Omental fat pad (tissue), 3 donors: ENCODE measurements at regions not wholly inside any gene's neighbourhood (a gene's known extent, or its start where the extent isn't known, plus 50 kb on each side); places are given as distances from the start of the nearest gene placed in this dataset.
"Not testable (repeated sequence)": the region's sequence is repeated elsewhere in the genome, so short reads cannot be mapped to it uniquely, and the experiment has no call there.

Experiments used
- ATAC-seq: fragments of 150-250 bp; one replicate; pipeline ENCODE4 v1.9.1; 2016; ENCODE audit warnings: mild to moderate bottlenecking, moderate library complexity; ENCODE audit not compliant: low FRiP score
- DNase-seq: peaks from one replicate; pipeline ENCODE4 v3.0.0-alpha.2; 2019; ENCODE audit warnings: low spot score
- CTCF ChIP-seq, 3 donors: fragments of 450-650 bp; IDR thresholded peaks; one replicate each; pipeline ENCODE4 v1.5.1; 2016 to 2017; ENCODE audit warnings: antibody characterized with exemption in 3 of 3, mild to moderate bottlenecking in 3 of 3, moderate library complexity in 2 of 3

DNA sequence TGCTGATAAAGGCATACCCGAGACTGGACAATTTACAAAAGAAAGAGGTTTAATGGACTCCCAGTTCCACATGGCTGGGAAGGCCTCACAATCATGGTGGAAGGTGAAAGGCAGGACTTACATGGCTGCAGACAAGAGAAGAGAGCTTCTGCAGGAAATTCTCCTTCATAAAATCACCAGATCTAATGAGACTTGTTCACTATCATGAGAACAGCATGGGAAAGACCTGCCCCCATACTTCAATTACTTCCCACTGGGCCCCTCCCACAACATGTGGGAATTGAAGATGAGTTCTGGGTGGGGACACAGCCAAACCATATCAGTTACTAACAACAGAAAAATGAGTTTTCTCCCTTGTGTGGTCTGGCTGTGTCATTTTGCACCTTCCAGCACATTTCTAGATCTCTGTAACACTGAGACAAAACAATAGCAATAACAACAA is 741.4 kb downstream of the KCNT2 start:
- no peak for DNase-seq
- TF ChIP-seq CTCF (IDR thresholded peaks at IDR 0.05): no peak
- ATAC-seq: no peak

GRCh38 chr1:195866091-195866780 is 742.0 kb downstream of the KCNT2 start:
- TF ChIP-seq CTCF (IDR thresholded peaks at IDR 0.05): no peak
- no peak for ATAC-seq
- DNase-seq: no peak

DNA sequence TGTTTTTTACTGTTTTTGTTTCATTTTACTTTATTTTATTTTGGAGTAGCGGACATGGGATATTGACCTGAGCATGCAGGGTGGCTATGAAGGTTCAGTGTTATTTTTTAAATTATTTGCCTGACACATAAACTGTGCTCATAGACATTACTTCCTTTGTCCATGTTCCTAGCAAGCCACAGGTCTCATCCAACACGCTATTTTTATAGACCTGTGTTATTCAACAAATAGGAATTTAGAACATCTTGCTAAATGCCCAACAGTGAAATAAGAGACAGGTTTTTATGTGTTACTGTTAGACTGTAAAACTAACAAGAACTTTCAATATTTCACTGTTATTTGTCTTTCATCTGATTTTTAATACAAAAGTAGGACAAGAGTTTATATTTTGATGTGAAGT is 756.4 kb downstream of the KCNT2 start:
- DNase-seq: no peak
- no peak for TF ChIP-seq CTCF (IDR thresholded peaks at IDR 0.05)
- no peak for ATAC-seq

DNA sequence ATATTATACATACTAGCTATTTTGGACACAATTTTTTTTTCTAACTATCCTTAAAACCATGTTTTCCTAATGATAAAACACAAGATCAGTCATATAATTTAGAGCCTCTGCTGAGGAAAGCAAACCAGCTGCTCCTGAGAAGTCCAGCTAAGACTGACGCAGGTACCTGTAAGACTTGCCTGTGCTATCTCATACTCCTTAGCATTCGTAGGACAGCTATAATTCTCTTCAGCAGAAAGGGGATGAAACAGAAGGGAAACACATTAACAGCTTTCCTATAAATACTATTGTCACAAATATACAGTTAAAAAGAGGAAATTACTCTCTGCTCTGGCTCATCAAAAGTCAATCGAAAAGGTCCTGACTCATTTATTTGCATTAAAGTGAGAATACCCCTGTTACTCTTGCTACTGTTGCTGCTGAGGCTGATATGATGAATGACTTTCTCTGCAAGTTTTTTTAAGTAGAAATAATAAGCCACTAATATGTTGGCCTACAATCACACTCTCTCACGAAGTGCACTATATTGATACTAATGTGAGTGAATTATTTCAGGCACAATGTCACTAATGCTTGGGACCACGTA is 757.1 kb downstream of the KCNT2 start:
- no peak for ATAC-seq
- TF ChIP-seq CTCF (IDR thresholded peaks at IDR 0.05): no peak
- no peak for DNase-seq

DNA sequence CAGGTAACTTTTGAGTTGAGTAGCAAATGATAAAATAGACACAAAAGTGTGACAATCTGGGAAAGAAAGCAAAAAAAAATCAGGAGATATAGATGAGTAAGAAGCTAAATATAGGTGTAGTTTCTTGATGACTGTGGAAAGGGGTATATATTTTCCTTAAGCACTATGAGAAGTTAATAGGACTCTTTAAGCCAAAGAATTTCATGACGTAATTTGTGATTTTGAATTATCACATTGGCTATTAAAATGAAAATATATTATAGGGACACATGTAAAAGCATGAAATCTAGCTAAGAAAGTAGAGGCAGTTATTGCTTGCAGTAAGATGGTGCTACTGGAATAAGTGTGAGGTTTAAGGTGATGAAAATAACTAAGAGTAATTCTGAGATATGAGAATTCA is 759.1 kb downstream of the KCNT2 start:
- ATAC-seq (no peak), DNase-seq (no peak)
- no peak for TF ChIP-seq CTCF (IDR thresholded peaks at IDR 0.05)

- not testable (repeated sequence) for ATAC-seq, DNase-seq
Observed at GRCh38 chr1:195847957-195848875, 760.0 kb downstream of the KCNT2 start.

GRCh38 chr1:195831789-195832188 is 776.5 kb downstream of the KCNT2 start:
- TF ChIP-seq CTCF (IDR thresholded peaks at IDR 0.05): no peak
- DNase-seq (no peak), ATAC-seq (no peak)
